Activated CD8-positive, alpha-beta T cell treated with anti-CD3 and anti-CD28 coated beads for 36 hours (primary cell): ENCODE measurements at regions not wholly inside any gene's neighbourhood (a gene's known extent, or its start where the extent isn't known, plus 50 kb on each side); places are given as distances from the start of the nearest gene placed in this dataset.
"Not testable (repeated sequence)": the region's sequence is repeated elsewhere in the genome, so short reads cannot be mapped to it uniquely, and the experiment has no call there.

ENCODE experiments used
- ATAC-seq: fragments of 200-7000 bp; cut with Tn5 transposase; one replicate; pipeline ENCODE4 v1.10.0; 2021; ENCODE audit warnings: mild to moderate bottlenecking, moderate library complexity
- CTCF ChIA-PET: fragments of 350-600 bp; sonication (Branson Sonifier 250); formaldehyde crosslinking; loops from one replicate; lab custom pipeline; 2021; ENCODE audit warnings: antibody characterized with exemption; lab: Charles Lee
- POLR2A ChIA-PET: fragments of 350-600 bp; sonication (Branson Sonifier 250); formaldehyde crosslinking; loops from one replicate; lab custom pipeline; 2021; ENCODE audit warnings: antibody characterized with exemption; lab: Charles Lee
- DNase-seq: peaks from one replicate; pipeline ENCODE4 v3.0.0-alpha.2; 2020
- H3K27ac Mint-ChIP-seq: one replicate; pipeline ENCODE4 v1.8.0; 2021; ENCODE audit warnings: mild to moderate bottlenecking, mixed read lengths
- H3K27me3 Mint-ChIP-seq: one replicate; pipeline ENCODE4 v1.8.0; 2021; ENCODE audit warnings: mixed read lengths
- H3K36me3 Mint-ChIP-seq: one replicate; pipeline ENCODE4 v1.8.0; 2021; ENCODE audit warnings: low read depth, mixed read lengths
- H3K4me1 Mint-ChIP-seq: one replicate; pipeline ENCODE4 v1.8.0; 2021; ENCODE audit warnings: low read depth, mixed read lengths
- H3K4me3 Mint-ChIP-seq: one replicate; pipeline ENCODE4 v1.8.0; 2021; ENCODE audit warnings: mild to moderate bottlenecking, moderate library complexity, mixed read lengths
- H3K9me3 Mint-ChIP-seq: one replicate; pipeline ENCODE4 v1.8.0; 2021; ENCODE audit warnings: mixed read lengths
- CTCF ChIP-seq: fragments of 200-600 bp; IDR thresholded peaks from one replicate; pipeline ENCODE4 v1.8.0; 2022; ENCODE audit warnings: antibody characterized with exemption, mild to moderate bottlenecking
- intact Hi-C: fragments of 100-400 bp; cut with micrococcal nuclease; formaldehyde crosslinking; loops from one replicate; pipeline ENCODE4 v1.10.0; 2022

DNA sequence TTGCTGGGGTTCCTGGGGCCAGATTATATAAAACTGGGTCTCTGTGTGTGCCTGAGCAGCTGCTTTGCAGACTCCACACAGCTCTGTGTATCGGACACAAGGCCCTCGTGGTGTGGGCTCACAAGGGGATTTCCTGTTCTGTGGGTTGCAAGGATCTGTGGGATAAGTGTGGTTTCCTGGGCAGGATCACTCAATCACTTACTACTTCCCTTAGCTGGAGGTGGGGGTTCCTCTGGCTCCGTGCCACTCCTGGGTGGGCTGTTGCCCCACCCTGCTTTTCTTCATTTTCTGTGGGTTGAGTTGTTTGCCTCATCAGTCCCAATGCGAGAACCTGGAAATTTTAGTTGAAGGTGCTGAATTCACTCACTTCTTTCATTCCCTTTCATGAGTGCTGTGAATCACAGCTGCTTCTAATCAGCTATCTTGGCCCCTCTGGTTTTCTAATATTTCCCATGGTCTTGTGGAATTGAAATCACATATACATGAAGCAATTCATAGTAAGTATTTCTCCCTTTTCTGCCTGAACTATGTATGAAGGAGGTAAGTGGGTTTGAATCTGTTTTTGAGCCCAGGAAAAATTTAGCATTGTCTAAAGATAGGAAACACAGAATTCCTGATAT is 196.3 kb downstream of the DCDC2C start:
- no peak for DNase-seq
- no peak for ATAC-seq
- H3K4me1 Mint-ChIP-seq, result no peaks in the 10 kb centered on the region
- intact Hi-C loops, result no loop called here
- TF ChIP-seq CTCF, result no peak
- H3K9me3 Mint-ChIP-seq, result peaks cover 3% of the 10 kb centered on the region
- no peak overlapping the region for H3K4me3 Mint-ChIP-seq
- H3K36me3 Mint-ChIP-seq, result no peaks in the 10 kb centered on the region
- POLR2A ChIA-PET, result no interaction called here
- CTCF ChIA-PET, result no interaction called here
- no peak overlapping the region for H3K27ac Mint-ChIP-seq
- peaks cover 3% of the 10 kb centered on the region for H3K27me3 Mint-ChIP-seq

DNA sequence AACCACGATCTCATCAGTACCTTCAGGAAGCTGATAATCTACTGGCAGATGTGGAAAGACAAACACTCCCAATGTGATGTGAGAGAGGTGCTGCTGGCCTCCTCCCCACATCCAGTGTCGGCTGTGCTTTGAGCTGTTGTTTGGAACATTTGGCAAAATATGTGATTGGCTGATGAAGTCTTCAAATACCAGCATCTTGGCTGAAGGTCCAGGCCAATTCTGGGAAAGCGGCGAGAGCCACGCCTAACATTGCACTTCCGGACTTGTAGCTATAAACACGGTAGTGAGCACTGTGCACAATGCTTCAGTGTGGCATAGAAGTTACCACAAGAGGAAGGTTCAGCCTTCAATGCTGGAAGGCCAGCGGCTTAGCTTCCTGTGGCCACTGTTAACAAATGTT is 198.8 kb downstream of the DCDC2C start:
- H3K27me3 Mint-ChIP-seq, result peaks cover 3% of the 10 kb centered on the region
- CTCF ChIA-PET, result no interaction called here
- no peaks in the 10 kb centered on the region for H3K36me3 Mint-ChIP-seq
- intact Hi-C loops, result no loop called here
- no peak overlapping the region for H3K27ac Mint-ChIP-seq
- POLR2A ChIA-PET, result no interaction called here
- TF ChIP-seq CTCF, result no peak
- H3K4me1 Mint-ChIP-seq, result no peaks in the 10 kb centered on the region
- H3K9me3 Mint-ChIP-seq, result no peaks in the 10 kb centered on the region
- H3K4me3 Mint-ChIP-seq, result no peak overlapping the region
- ATAC-seq (no peak), DNase-seq (no peak)

DNA sequence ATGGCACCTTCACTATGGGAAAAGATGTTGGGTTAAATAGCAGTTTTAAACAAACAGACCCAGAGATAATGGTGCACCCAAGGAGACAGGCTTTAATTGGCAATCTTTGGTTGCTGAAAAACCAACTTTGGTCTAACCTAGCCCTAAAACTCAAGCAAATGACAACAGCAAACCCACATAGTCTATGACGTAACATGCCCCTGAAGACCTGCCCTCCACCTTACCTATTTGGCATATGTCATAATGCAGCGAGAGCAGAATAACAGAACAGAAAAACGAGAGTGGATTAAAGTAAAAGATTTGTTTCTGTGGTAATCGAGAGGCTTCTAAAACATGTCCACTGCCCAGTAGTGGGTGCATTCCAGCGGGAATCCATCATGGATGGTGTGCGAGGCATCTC is 200.7 kb downstream of the DCDC2C start:
- DNase-seq, result no peak
- intact Hi-C loops, result no loop called here
- H3K9me3 Mint-ChIP-seq, result peaks cover 8% of the 10 kb centered on the region
- POLR2A ChIA-PET, result no interaction called here
- no peak overlapping the region for H3K27ac Mint-ChIP-seq
- H3K27me3 Mint-ChIP-seq, result peaks cover 3% of the 10 kb centered on the region
- ATAC-seq, result no peak
- H3K4me3 Mint-ChIP-seq, result no peak overlapping the region
- CTCF ChIA-PET, result interaction anchor here (1.0 kb wide), 1 partner anchor 10 kb away, joined by 3 read pairs; no protein-coding TSS in a partner anchor
- no peak for TF ChIP-seq CTCF
- H3K4me1 Mint-ChIP-seq, result no peaks in the 10 kb centered on the region
- H3K36me3 Mint-ChIP-seq, result no peaks in the 10 kb centered on the region

DNA sequence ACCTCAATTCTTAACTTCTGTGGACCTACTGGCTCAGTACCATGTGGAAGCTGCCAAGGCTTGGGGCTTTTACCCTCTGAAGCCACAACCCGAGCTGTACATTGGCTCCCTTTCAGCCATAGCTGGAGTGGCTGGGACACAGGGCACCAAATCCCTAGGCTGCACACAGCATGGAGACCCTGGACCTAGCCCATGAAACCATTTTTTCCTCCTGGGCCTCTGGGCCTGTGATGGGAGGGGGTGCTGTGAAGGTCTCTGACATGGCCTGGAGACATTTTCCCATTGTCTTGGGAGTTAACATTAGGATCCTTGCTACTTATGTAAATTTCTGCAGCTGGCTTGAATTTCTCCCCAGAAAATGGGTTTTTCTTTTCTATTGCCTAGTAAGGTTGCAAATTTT is 205.1 kb downstream of the DCDC2C start:
- H3K4me3 Mint-ChIP-seq, H3K27ac Mint-ChIP-seq, CTCF ChIA-PET, POLR2A ChIA-PET, H3K27me3 Mint-ChIP-seq, DNase-seq, ATAC-seq, intact Hi-C loops, H3K4me1 Mint-ChIP-seq, H3K36me3 Mint-ChIP-seq: not testable (repeated sequence)
- H3K9me3 Mint-ChIP-seq, result peaks cover 12% of the 10 kb centered on the region

DNA sequence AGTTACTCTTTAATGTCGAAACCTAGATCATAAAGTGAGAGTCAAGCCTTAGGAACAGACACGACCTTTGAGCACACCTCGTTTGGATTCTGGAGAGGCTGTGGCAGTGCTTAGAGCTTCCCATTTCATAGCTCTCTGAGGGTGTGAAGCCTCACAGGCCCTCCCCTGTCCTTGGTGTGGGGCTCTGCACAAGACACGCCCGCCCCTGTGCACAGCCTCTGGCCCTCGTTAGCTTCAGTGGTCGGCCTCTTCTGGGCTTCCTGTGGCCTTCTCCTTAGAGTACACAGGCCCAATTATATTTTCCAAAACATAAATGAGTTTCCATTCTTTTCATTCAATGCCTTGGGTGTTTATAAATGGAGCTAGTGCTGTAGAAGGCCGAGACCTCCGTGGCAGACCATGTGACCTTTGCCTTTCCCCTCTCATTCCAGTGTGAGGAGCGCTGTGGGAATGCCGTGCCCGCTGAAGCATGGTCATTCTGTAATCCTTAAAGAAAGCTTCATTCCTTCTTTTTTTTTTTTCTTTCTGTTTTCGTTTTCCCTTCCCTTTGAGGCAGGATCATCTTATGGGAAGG is 208.6 kb downstream of the DCDC2C start:
- ChIA-PET POLR2A (no interaction called here), CTCF (no interaction called here)
- no peak for TF ChIP-seq CTCF
- H3K4me1 Mint-ChIP-seq, result no peaks in the 10 kb centered on the region
- intact Hi-C loops, result no loop called here
- H3K4me3 Mint-ChIP-seq, result no peak overlapping the region
- no peaks in the 10 kb centered on the region for H3K27me3 Mint-ChIP-seq
- peaks cover 12% of the 10 kb centered on the region for H3K9me3 Mint-ChIP-seq
- ATAC-seq (no peak), DNase-seq (no peak)
- no peak overlapping the region for H3K27ac Mint-ChIP-seq
- H3K36me3 Mint-ChIP-seq, result no peaks in the 10 kb centered on the region
